ENCODE measurements at regions not wholly inside any gene's neighbourhood (a gene's known extent, or its start where the extent isn't known, plus 50 kb on each side); places are given as distances from the start of the nearest gene placed in this dataset.

GRCh38 chr10:109247814-109248213, 675.5 kb downstream of the XPNPEP1 start:
- TF ChIP-seq ZNF670 (tag by site-specific recombination; IDR thresholded peaks at IDR 0.05; ENCODE audit: low read depth) (no peak), ZNF138 (tag by site-specific recombination; IDR thresholded peaks at IDR 0.05; ENCODE audit: borderline replicate concordance) (no peak), ZNF157 (tag by site-specific recombination; IDR thresholded peaks at IDR 0.05) (no peak)
